ENCODE measurements at regions not wholly inside any gene's neighbourhood (a gene's known extent, or its start where the extent isn't known, plus 50 kb on each side); places are given as distances from the start of the nearest gene placed in this dataset.

DNA sequence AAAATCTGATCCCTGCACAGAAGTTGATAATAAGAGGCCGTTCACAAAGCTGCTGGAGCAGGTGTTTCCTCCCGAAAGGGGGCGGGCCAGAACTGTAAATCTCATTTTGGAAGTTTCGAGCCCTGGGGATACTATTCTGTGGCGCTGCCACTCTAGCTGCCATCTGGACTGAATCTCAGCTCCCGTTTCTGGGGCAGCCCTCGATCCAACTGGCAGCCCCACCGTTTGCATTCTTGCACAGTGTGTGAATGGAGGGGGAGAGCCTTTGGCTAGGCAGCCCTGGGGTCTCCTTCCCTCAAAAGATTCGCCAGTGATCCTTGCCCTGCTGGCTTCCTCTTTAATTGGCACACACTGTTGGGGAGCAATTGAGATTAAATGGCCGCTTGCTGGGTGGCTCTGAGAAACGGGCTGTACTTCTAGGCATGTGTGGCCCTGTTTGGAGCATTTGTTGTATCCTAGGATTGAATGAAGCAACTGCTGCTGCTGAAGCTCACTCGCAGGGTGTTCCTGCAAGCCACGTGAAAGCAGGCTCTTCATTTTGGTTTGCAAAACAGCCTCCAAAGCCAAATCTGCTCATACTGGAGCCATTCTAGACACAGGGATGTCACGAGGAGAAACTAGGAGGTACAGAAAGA is 57.2 kb upstream of the TOPAZ1 start:
- TF ChIP-seq CTCF (IDR thresholded peaks at IDR 0.05): no peak
- TF ChIP-seq POLR2A (IDR thresholded peaks at IDR 0.05): no peak
